Activated CD8-positive, alpha-beta memory T cell treated with anti-CD3 and anti-CD28 coated beads, Interleukin-2, amount 10 ng/mL, durations not matched to agents 7 days and 5 days (primary cell): ENCODE measurements at regions not wholly inside any gene's neighbourhood (a gene's known extent, or its start where the extent isn't known, plus 50 kb on each side); places are given as distances from the start of the nearest gene placed in this dataset.

Experiments used
- ATAC-seq: fragments of 150-1000 bp; cut with Tn5 transposase; one replicate; pipeline ENCODE4 v1.10.0; 2021; ENCODE audit warnings: moderate library complexity
- CTCF ChIA-PET: fragments of 350-600 bp; sonication (Branson Sonifier 250); formaldehyde crosslinking; loops from one replicate; lab custom pipeline; 2021; ENCODE audit warnings: antibody characterized with exemption; lab: Charles Lee
- DNase-seq: peaks from one replicate; pipeline ENCODE4 v3.0.0-alpha.2; 2020
- H3K27ac Mint-ChIP-seq: one replicate; pipeline ENCODE4 v1.8.0; 2021; ENCODE audit warnings: mild to moderate bottlenecking, mixed read lengths
- H3K27me3 Mint-ChIP-seq: one replicate; pipeline ENCODE4 v1.8.0; 2021; ENCODE audit warnings: mixed read lengths
- H3K36me3 Mint-ChIP-seq: one replicate; pipeline ENCODE4 v1.8.0; 2021; ENCODE audit warnings: mild to moderate bottlenecking, mixed read lengths
- H3K4me1 Mint-ChIP-seq: one replicate; pipeline ENCODE4 v1.8.0; 2021; ENCODE audit warnings: mixed read lengths
- H3K4me3 Mint-ChIP-seq: one replicate; pipeline ENCODE4 v1.8.0; 2021; ENCODE audit warnings: mild to moderate bottlenecking, moderate library complexity, mixed read lengths
- H3K9me3 Mint-ChIP-seq: one replicate; pipeline ENCODE4 v1.8.0; 2022; ENCODE audit warnings: low read depth, mixed read lengths

- no peaks in the 10 kb centered on the region for H3K4me1 Mint-ChIP-seq
- CTCF ChIA-PET = no interaction called here
- H3K4me3 Mint-ChIP-seq = no peak overlapping the region
- no peaks in the 10 kb centered on the region for H3K27me3 Mint-ChIP-seq
- H3K9me3 Mint-ChIP-seq = peaks cover 6% of the 10 kb centered on the region
- H3K27ac Mint-ChIP-seq = no peak overlapping the region
- no peaks in the 10 kb centered on the region for H3K36me3 Mint-ChIP-seq
- DNase-seq = no peak
- ATAC-seq = no peak
Observed at GRCh38 chr5:117191251-117191650, 616.6 kb upstream of the SEMA6A start.

GRCh38 chr5:117189784-117190183 lies 615.2 kb upstream of the SEMA6A start:
- H3K36me3 Mint-ChIP-seq = no peaks in the 10 kb centered on the region
- DNase-seq (no peak), ATAC-seq (no peak)
- H3K9me3 Mint-ChIP-seq = peaks cover 2% of the 10 kb centered on the region
- H3K27me3 Mint-ChIP-seq = no peaks in the 10 kb centered on the region
- CTCF ChIA-PET = no interaction called here
- H3K27ac Mint-ChIP-seq = no peak overlapping the region
- H3K4me1 Mint-ChIP-seq = no peaks in the 10 kb centered on the region
- H3K4me3 Mint-ChIP-seq = no peak overlapping the region

GRCh38 chr5:117188211-117188610 lies 613.6 kb upstream of the SEMA6A start:
- no peaks in the 10 kb centered on the region for H3K27me3 Mint-ChIP-seq

GRCh38 chr5:117186751-117187150 lies 612.1 kb upstream of the SEMA6A start:
- ATAC-seq (no peak), DNase-seq (no peak)
- Mint-ChIP-seq H3K36me3 (no peaks in the 10 kb centered on the region), H3K27ac (no peak overlapping the region), H3K4me3 (no peak overlapping the region), H3K4me1 (no peaks in the 10 kb centered on the region), H3K9me3 (no peaks in the 10 kb centered on the region), H3K27me3 (no peaks in the 10 kb centered on the region)
- CTCF ChIA-PET = no interaction called here

More at GRCh38 chr5:117188211-117188610, 613.6 kb upstream of the SEMA6A start:
- H3K27ac Mint-ChIP-seq = no peak overlapping the region
- no peak overlapping the region for H3K4me3 Mint-ChIP-seq
- H3K36me3 Mint-ChIP-seq = no peaks in the 10 kb centered on the region
- CTCF ChIA-PET = no interaction called here
- H3K4me1 Mint-ChIP-seq = no peaks in the 10 kb centered on the region
- no peaks in the 10 kb centered on the region for H3K9me3 Mint-ChIP-seq
- DNase-seq (no peak), ATAC-seq (no peak)

- CTCF ChIA-PET = no interaction called here
- Mint-ChIP-seq H3K27ac (no peak overlapping the region), H3K4me3 (no peak overlapping the region), H3K27me3 (no peaks in the 10 kb centered on the region), H3K4me1 (no peaks in the 10 kb centered on the region), H3K36me3 (no peaks in the 10 kb centered on the region), H3K9me3 (peaks cover 2% of the 10 kb centered on the region)
- no peak for ATAC-seq
- no peak for DNase-seq
Observed at GRCh38 chr5:117183326-117183725, 608.7 kb upstream of the SEMA6A start.

- Mint-ChIP-seq H3K4me3 (no peak overlapping the region), H3K27ac (no peak overlapping the region), H3K36me3 (no peaks in the 10 kb centered on the region), H3K4me1 (no peaks in the 10 kb centered on the region), H3K27me3 (no peaks in the 10 kb centered on the region), H3K9me3 (peaks cover 2% of the 10 kb centered on the region)
- CTCF ChIA-PET = no interaction called here
- DNase-seq = no peak
- ATAC-seq = no peak
Observed at GRCh38 chr5:117182104-117182503, 607.5 kb upstream of the SEMA6A start.

- DNase-seq (no peak), ATAC-seq (no peak)
- no peaks in the 10 kb centered on the region for H3K27me3 Mint-ChIP-seq
- CTCF ChIA-PET = no interaction called here
- H3K27ac Mint-ChIP-seq = no peak overlapping the region
- no peak overlapping the region for H3K4me3 Mint-ChIP-seq
- H3K9me3 Mint-ChIP-seq = peaks cover 2% of the 10 kb centered on the region
- H3K4me1 Mint-ChIP-seq = no peaks in the 10 kb centered on the region
- no peaks in the 10 kb centered on the region for H3K36me3 Mint-ChIP-seq
Observed at GRCh38 chr5:117177302-117177701, 602.7 kb upstream of the SEMA6A start.

GRCh38 chr5:117165068-117165467 lies 590.4 kb upstream of the SEMA6A start:
- H3K4me3 Mint-ChIP-seq = no peak overlapping the region
- H3K4me1 Mint-ChIP-seq = no peaks in the 10 kb centered on the region
- DNase-seq (no peak), ATAC-seq (no peak)
- H3K27me3 Mint-ChIP-seq = no peaks in the 10 kb centered on the region
- H3K27ac Mint-ChIP-seq = no peak overlapping the region
- peaks cover 7% of the 10 kb centered on the region for H3K9me3 Mint-ChIP-seq
- no peaks in the 10 kb centered on the region for H3K36me3 Mint-ChIP-seq
- CTCF ChIA-PET = no interaction called here

- CTCF ChIA-PET = no interaction called here
- ATAC-seq (no peak), DNase-seq (no peak)
- Mint-ChIP-seq H3K27me3 (no peaks in the 10 kb centered on the region), H3K4me3 (no peak overlapping the region), H3K27ac (no peak overlapping the region), H3K4me1 (no peaks in the 10 kb centered on the region), H3K9me3 (peaks cover 6% of the 10 kb centered on the region), H3K36me3 (no peaks in the 10 kb centered on the region)
Observed at GRCh38 chr5:117161718-117162335, 587.2 kb upstream of the SEMA6A start.

- Mint-ChIP-seq H3K9me3 (peaks cover 3% of the 10 kb centered on the region), H3K4me3 (no peak overlapping the region), H3K27me3 (no peaks in the 10 kb centered on the region), H3K27ac (no peak overlapping the region), H3K4me1 (no peaks in the 10 kb centered on the region), H3K36me3 (no peaks in the 10 kb centered on the region)
- DNase-seq = no peak
- CTCF ChIA-PET = no interaction called here
- ATAC-seq = no peak
Observed at GRCh38 chr5:117160391-117160790, 585.8 kb upstream of the SEMA6A start.

- ATAC-seq = no peak
- H3K4me3 Mint-ChIP-seq = no peak overlapping the region
- CTCF ChIA-PET = no interaction called here
- H3K27me3 Mint-ChIP-seq = no peaks in the 10 kb centered on the region
- H3K4me1 Mint-ChIP-seq = no peaks in the 10 kb centered on the region
- H3K27ac Mint-ChIP-seq = no peak overlapping the region
- no peaks in the 10 kb centered on the region for H3K36me3 Mint-ChIP-seq
- peaks cover 3% of the 10 kb centered on the region for H3K9me3 Mint-ChIP-seq
- DNase-seq = no peak
Observed at GRCh38 chr5:117149312-117149711, 574.7 kb upstream of the SEMA6A start.

- H3K27ac Mint-ChIP-seq = no peak overlapping the region
- ATAC-seq (no peak), DNase-seq (no peak)
- no peaks in the 10 kb centered on the region for H3K27me3 Mint-ChIP-seq
- no peak overlapping the region for H3K4me3 Mint-ChIP-seq
- peaks cover 3% of the 10 kb centered on the region for H3K9me3 Mint-ChIP-seq
- H3K36me3 Mint-ChIP-seq = no peaks in the 10 kb centered on the region
- H3K4me1 Mint-ChIP-seq = no peaks in the 10 kb centered on the region
- CTCF ChIA-PET = no interaction called here
Observed at GRCh38 chr5:117144086-117144485, 569.5 kb upstream of the SEMA6A start.

- no peak overlapping the region for H3K27ac Mint-ChIP-seq
- no peaks in the 10 kb centered on the region for H3K36me3 Mint-ChIP-seq
- H3K9me3 Mint-ChIP-seq = peaks cover 3% of the 10 kb centered on the region
- ATAC-seq = no peak
- CTCF ChIA-PET = no interaction called here
- no peak for DNase-seq
- H3K27me3 Mint-ChIP-seq = no peaks in the 10 kb centered on the region
- H3K4me1 Mint-ChIP-seq = no peaks in the 10 kb centered on the region
- no peak overlapping the region for H3K4me3 Mint-ChIP-seq
Observed at GRCh38 chr5:117143406-117143805, 568.8 kb upstream of the SEMA6A start.

- no peaks in the 10 kb centered on the region for H3K27me3 Mint-ChIP-seq
- no peaks in the 10 kb centered on the region for H3K4me1 Mint-ChIP-seq
- CTCF ChIA-PET = no interaction called here
- no peak overlapping the region for H3K27ac Mint-ChIP-seq
- no peak for DNase-seq
- no peak for ATAC-seq
- H3K4me3 Mint-ChIP-seq = no peak overlapping the region
- H3K36me3 Mint-ChIP-seq = no peaks in the 10 kb centered on the region
- no peaks in the 10 kb centered on the region for H3K9me3 Mint-ChIP-seq
Observed at GRCh38 chr5:117138523-117138922, 563.9 kb upstream of the SEMA6A start.

GRCh38 chr5:117135851-117136250 lies 561.2 kb upstream of the SEMA6A start:
- Mint-ChIP-seq H3K4me3 (no peak overlapping the region), H3K36me3 (no peaks in the 10 kb centered on the region), H3K27me3 (no peaks in the 10 kb centered on the region), H3K4me1 (no peaks in the 10 kb centered on the region), H3K27ac (no peak overlapping the region), H3K9me3 (peaks cover 2% of the 10 kb centered on the region)
- ATAC-seq (no peak), DNase-seq (no peak)
- CTCF ChIA-PET = no interaction called here
